A549 (cell line): ENCODE measurements at regions not wholly inside any gene's neighbourhood (a gene's known extent, or its start where the extent isn't known, plus 50 kb on each side); places are given as distances from the start of the nearest gene placed in this dataset.

ENCODE experiments used
- BCL3 ChIP-seq: fragments of >200 bp; sonication (Bioruptor Twin); formaldehyde crosslinking; IDR thresholded peaks from 3 replicates; pipeline ENCODE4 v1.6.1; 2016
- CTCF ChIP-seq: fragments of >200 bp; sonication (Bioruptor Twin); formaldehyde crosslinking; IDR thresholded peaks from 3 replicates; pipeline ENCODE4 v1.5.1; 2016
- EP300 ChIP-seq, 2 experiments: fragments of >200 bp; sonication (Bioruptor Twin); formaldehyde crosslinking; IDR thresholded peaks; 2 replicates in 1 of 2; 3 replicates in 1 of 2; pipeline ENCODE4 v1.6.1; 2016 to 2017
- HOXB13 ChIP-seq: fragments of 250-450 bp; sonication (Bioruptor Pico); IDR thresholded peaks from 2 replicates; pipeline ENCODE4 v1.5.0; 2020; ENCODE audit warnings: low read depth, mild to moderate bottlenecking, moderate library complexity
- NPAS2 ChIP-seq: fragments of 250-450 bp; sonication (Bioruptor Pico); IDR thresholded peaks from 2 replicates; pipeline ENCODE4 v1.8.0; 2022; ENCODE audit warnings: mild to moderate bottlenecking, moderate library complexity, borderline replicate concordance
- POLR2A ChIP-seq: IDR thresholded peaks from 2 replicates; pipeline ENCODE4 v1.6.1; 2012; ENCODE audit warnings: mild to moderate bottlenecking, low read length
- RARB ChIP-seq: fragments of 250-450 bp; sonication (Bioruptor Pico); IDR thresholded peaks from 2 replicates; pipeline ENCODE4 v1.8.0; 2021; ENCODE audit warnings: mild to moderate bottlenecking, moderate library complexity

GRCh38 chr2:239857591-239857990 is 167.6 kb downstream of the NDUFA10 start:
- TF ChIP-seq POLR2A: no peak
- TF ChIP-seq CTCF: no peak
- no peak for TF ChIP-seq BCL3
- no peak for TF ChIP-seq NPAS2
- no peak for TF ChIP-seq RARB (CRISPR knock-in tag)
- TF ChIP-seq EP300 (IDR thresholded peaks at IDR 0.05): no peak
- no peak for TF ChIP-seq HOXB13 (CRISPR knock-in tag)
